NCI-H526 (cell line): ENCODE measurements at regions not wholly inside any gene's neighbourhood (a gene's known extent, or its start where the extent isn't known, plus 50 kb on each side); places are given as distances from the start of the nearest gene placed in this dataset.
"Not testable (repeated sequence)": the region's sequence is repeated elsewhere in the genome, so short reads cannot be mapped to it uniquely, and the experiment has no call there.

Experiments used
- DNase-seq, 2 experiments: peaks; one replicate each; lab custom pipeline; 2025; lab: John Stamatoyannopoulos, UW

GRCh38 chr6:163768905-163769304 is 354.4 kb downstream of the QKI start:
- no peak for DNase-seq

- no peak for DNase-seq
Measured at GRCh38 chr6:163766936-163767335, 352.4 kb downstream of the QKI start.

- no peak for DNase-seq
Measured at GRCh38 chr6:163765335-163765734, 350.8 kb downstream of the QKI start.

GRCh38 chr6:163764565-163764964 is 350.0 kb downstream of the QKI start:
- no peak for DNase-seq

GRCh38 chr6:163761481-163761880 is 347.0 kb downstream of the QKI start:
- no peak for DNase-seq

GRCh38 chr6:163760860-163761259 is 346.3 kb downstream of the QKI start:
- DNase-seq = no peak

GRCh38 chr6:163759542-163759941 is 345.0 kb downstream of the QKI start:
- no peak for DNase-seq

- DNase-seq = no peak
Measured at GRCh38 chr6:163757520-163757919, 343.0 kb downstream of the QKI start.

- DNase-seq = no peak
Measured at GRCh38 chr6:163756079-163756478, 341.6 kb downstream of the QKI start.

- no peak for DNase-seq
Measured at GRCh38 chr6:163754866-163755265, 340.3 kb downstream of the QKI start.

- DNase-seq = no peak
Measured at GRCh38 chr6:163753430-163753829, 338.9 kb downstream of the QKI start.

- DNase-seq = no peak
Measured at GRCh38 chr6:163752446-163752845, 337.9 kb downstream of the QKI start.

- DNase-seq = no peak
Measured at GRCh38 chr6:163751032-163751525, 336.6 kb downstream of the QKI start.

GRCh38 chr6:163750431-163751031 is 336.0 kb downstream of the QKI start:
- DNase-seq = no peak

GRCh38 chr6:163748886-163749285 is 334.4 kb downstream of the QKI start:
- DNase-seq = no peak

GRCh38 chr6:163748036-163748435 is 333.5 kb downstream of the QKI start:
- DNase-seq = no peak

GRCh38 chr6:163747058-163747457 is 332.5 kb downstream of the QKI start:
- not testable (repeated sequence) for DNase-seq

- DNase-seq = no peak
Measured at GRCh38 chr6:163745536-163746400, 331.2 kb downstream of the QKI start.

GRCh38 chr6:163744256-163744925 is 329.9 kb downstream of the QKI start:
- no peak for DNase-seq

- DNase-seq = no peak
Measured at GRCh38 chr6:163743796-163744195, 329.3 kb downstream of the QKI start.

- peak; percentile 59 to 80 for DNase-seq
Measured at GRCh38 chr6:163741743-163742363, 327.3 kb downstream of the QKI start.

GRCh38 chr6:163741342-163741741 is 326.8 kb downstream of the QKI start:
- no peak for DNase-seq
